Duodenal mucosa (tissue), 2 donors: ENCODE measurements at regions not wholly inside any gene's neighbourhood (a gene's known extent, or its start where the extent isn't known, plus 50 kb on each side); places are given as distances from the start of the nearest gene placed in this dataset.

Source experiments
- H3K27ac ChIP-seq: one replicate; pipeline ENCODE4 v1.7.0; 2013; ENCODE audit warnings: low read depth, low read length
- H3K27me3 ChIP-seq, 2 donors: one replicate each; pipeline ENCODE4 v1.7.0; 2013; ENCODE audit warnings: low read length in 2 of 2, control low read depth in 1 of 2; ENCODE audit not compliant: insufficient read depth in 2 of 2, control insufficient read depth in 1 of 2
- H3K36me3 ChIP-seq, 2 donors: one replicate each; pipeline ENCODE4 v1.7.0; 2013; ENCODE audit warnings: low read length in 2 of 2, control low read depth in 1 of 2; ENCODE audit not compliant: insufficient read depth in 2 of 2, control insufficient read depth in 1 of 2
- H3K4me1 ChIP-seq, 2 donors: one replicate each; pipeline ENCODE4 v1.7.0; 2013; ENCODE audit warnings: low read length in 2 of 2, control low read depth in 1 of 2; ENCODE audit not compliant: insufficient read depth in 2 of 2, control insufficient read depth in 1 of 2
- H3K4me3 ChIP-seq, 2 donors: one replicate each; pipeline ENCODE4 v1.7.0; 2013; ENCODE audit warnings: low read length in 2 of 2, low read depth in 1 of 2
- H3K9ac ChIP-seq, 2 donors: one replicate each; pipeline ENCODE4 v1.7.0; 2013; ENCODE audit warnings: low read length in 2 of 2, low read depth in 1 of 2
- H3K9me3 ChIP-seq, 2 donors: one replicate each; pipeline ENCODE4 v1.7.0; 2013; ENCODE audit warnings: low read length in 2 of 2, control low read depth in 1 of 2; ENCODE audit not compliant: control insufficient read depth in 1 of 2

DNA sequence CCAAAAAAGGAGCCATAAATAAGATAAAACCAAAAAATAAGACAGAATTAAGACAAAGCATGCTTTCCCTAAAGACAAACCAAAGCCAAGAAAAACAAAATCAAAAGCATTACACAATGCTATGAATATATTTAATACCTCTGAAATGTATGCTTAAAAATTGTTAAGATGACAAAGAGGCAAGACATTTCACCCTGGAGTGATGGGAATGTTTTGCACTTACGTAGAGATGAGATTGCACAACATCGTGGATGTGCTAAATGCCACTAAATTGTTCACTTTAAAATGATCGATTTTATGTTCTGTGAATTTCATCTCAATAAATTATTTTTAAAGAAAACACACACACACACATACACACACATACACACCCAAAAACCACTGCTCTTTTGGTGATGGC is 386.6 kb upstream of the KLHL29 start:
- no peaks in the 10 kb centered on the region for H3K36me3 ChIP-seq

DNA sequence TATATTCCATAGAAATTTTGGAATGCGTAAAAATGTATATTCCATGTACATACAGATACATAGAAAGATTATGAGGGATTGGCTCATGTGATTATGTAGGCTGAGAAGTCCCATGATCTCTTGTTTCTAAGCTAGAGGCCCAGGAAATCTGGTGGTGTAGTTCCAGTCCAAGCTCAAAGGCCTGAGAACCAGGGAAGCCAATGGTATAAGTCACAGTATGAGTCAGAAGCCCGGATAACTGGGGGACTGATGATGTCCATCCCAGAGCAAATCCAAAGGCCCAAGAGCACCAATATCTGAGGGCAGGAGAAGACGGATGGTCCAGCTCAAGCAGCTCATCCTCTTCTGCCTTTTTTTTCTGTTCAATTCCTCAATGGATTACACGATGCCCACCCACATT is 385.0 kb upstream of the KLHL29 start:
- Histone ChIP-seq H3K9me3 (no peaks in the 10 kb centered on the region), H3K4me3 (no peak overlapping the region), H3K9ac (no peak overlapping the region), H3K27me3 (no peaks in the 10 kb centered on the region), H3K36me3 (no peaks in the 10 kb centered on the region), H3K4me1 (no peaks in the 10 kb centered on the region), H3K27ac (no peak overlapping the region)

More for the DNA sequence above, 386.6 kb upstream of the KLHL29 start:
- H3K4me3 ChIP-seq, result no peak overlapping the region
- no peaks in the 10 kb centered on the region for H3K9me3 ChIP-seq
- no peaks in the 10 kb centered on the region for H3K4me1 ChIP-seq
- no peaks in the 10 kb centered on the region for H3K27me3 ChIP-seq
- no peak overlapping the region for H3K9ac ChIP-seq
- no peak overlapping the region for H3K27ac ChIP-seq

DNA sequence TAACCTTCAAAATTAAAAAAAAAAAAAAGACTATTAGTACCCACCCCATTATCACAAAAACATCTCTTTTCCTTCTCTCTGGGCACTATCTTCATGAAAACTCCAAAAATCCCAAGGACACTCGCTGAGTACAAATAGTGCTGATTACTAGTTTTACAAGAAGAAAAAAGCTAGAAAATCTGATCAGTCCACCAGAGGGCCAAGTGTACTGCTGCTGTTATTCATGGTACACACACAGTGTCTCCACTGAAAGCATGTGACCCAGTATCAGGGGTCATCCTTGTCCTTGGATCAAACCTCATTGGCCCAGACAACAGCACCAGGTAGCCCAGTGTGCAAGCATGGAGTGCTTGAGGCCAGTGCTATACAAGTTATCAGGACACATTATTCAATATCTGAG is 382.7 kb upstream of the KLHL29 start:
- no peak overlapping the region for H3K4me3 ChIP-seq
- no peak overlapping the region for H3K9ac ChIP-seq
- H3K9me3 ChIP-seq, result no peaks in the 10 kb centered on the region
- no peak overlapping the region for H3K27ac ChIP-seq
- no peaks in the 10 kb centered on the region for H3K27me3 ChIP-seq
- no peaks in the 10 kb centered on the region for H3K36me3 ChIP-seq
- H3K4me1 ChIP-seq, result no peaks in the 10 kb centered on the region

DNA sequence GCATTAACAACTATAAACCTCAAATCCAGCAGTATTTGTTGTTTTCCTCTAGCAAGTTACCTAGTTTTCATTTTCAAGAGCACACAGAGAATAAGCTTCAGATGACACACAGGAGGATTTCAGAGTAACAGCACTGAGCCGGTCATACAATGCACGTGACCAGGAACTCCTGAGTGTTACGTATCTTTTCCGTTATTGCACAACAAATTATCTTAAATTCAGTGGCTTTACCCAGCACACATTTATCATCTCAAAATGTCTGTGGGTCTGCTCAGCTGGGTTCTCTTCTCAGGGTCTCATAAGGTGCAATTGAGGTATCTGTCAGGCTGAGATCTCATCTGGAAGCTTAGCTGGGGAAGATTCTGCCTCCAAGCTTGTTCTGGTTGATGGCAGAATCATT is 379.5 kb upstream of the KLHL29 start:
- no peaks in the 10 kb centered on the region for H3K36me3 ChIP-seq
- H3K9ac ChIP-seq, result no peak overlapping the region
- no peaks in the 10 kb centered on the region for H3K4me1 ChIP-seq
- H3K27me3 ChIP-seq, result no peaks in the 10 kb centered on the region
- no peak overlapping the region for H3K4me3 ChIP-seq
- H3K9me3 ChIP-seq, result no peaks in the 10 kb centered on the region
- no peak overlapping the region for H3K27ac ChIP-seq

DNA sequence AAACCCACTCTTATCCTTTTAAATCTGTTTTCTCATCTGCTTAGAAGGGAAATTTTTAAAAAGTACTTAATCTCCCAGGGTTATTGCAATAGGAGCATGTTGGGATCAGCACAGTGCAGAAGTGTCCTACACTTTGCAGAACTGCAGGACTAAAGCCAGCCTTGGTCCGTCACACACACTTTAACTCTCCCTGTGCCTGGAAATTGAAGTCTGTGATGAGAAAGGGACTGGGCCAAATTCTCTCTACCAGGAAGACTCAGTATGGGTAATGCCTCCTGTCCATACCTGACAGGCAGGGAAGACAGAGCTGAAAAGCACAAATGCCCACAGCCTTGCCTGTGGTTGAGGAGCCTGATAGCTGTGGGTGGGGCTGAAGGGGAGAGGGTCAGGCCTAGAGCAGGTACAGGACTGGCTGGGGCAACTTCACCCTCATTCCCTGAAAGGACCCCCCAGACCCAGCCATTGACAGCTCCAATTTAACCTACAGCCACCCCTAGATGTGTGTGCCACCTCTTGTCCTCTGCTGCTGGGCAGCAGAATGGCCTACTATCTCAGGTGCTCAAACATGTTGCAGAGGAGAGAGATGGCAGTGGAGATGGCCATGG is 377.2 kb upstream of the KLHL29 start:
- no peak overlapping the region for H3K4me3 ChIP-seq
- no peak overlapping the region for H3K27ac ChIP-seq
- no peaks in the 10 kb centered on the region for H3K36me3 ChIP-seq
- H3K4me1 ChIP-seq, result no peaks in the 10 kb centered on the region
- no peaks in the 10 kb centered on the region for H3K27me3 ChIP-seq
- H3K9ac ChIP-seq, result no peak overlapping the region
- H3K9me3 ChIP-seq, result no peaks in the 10 kb centered on the region

DNA sequence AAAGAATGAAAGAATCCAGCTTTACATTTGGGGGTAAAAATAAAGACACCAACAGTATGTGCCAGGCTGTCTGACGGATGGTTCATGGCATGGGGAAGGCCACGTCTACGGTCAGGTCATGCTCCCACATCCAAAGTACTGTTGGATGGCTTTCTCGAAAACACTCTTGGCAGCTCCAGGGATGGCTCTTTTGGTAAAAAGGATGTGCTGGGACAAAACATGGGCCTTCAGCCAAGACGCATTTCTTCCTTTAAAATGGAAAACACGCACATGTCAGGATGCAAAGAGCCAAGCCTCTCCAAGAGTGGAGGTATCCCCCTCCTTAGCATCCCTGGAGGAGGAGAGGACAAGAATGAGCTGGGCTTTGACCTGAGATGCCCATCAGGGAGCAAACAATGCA is 376.5 kb upstream of the KLHL29 start:
- Histone ChIP-seq H3K9me3 (no peaks in the 10 kb centered on the region), H3K27me3 (no peaks in the 10 kb centered on the region), H3K4me1 (no peaks in the 10 kb centered on the region), H3K36me3 (no peaks in the 10 kb centered on the region), H3K4me3 (no peak overlapping the region), H3K9ac (no peak overlapping the region), H3K27ac (no peak overlapping the region)

DNA sequence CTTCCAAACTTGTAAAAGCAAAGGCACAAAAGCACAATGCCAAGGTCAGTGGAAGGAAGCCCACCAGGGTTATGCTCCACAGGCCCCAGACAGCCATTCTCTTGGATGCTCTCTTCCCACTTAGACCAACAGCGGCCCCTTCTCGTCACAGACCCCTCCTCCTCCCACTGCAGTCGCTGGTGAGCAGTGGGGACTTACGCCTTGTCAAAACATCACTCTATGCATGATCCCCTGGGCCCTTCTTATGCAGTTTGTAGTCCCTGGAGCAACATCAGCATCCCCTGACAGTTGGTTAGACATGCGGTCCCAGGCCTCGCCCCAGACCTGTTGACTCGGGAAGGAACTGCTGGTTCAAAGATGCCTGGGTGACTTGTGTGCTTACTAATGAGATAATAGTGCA is 376.0 kb upstream of the KLHL29 start:
- no peaks in the 10 kb centered on the region for H3K36me3 ChIP-seq
- no peaks in the 10 kb centered on the region for H3K9me3 ChIP-seq
- no peaks in the 10 kb centered on the region for H3K4me1 ChIP-seq
- no peaks in the 10 kb centered on the region for H3K27me3 ChIP-seq
- H3K4me3 ChIP-seq, result no peak overlapping the region
- H3K9ac ChIP-seq, result no peak overlapping the region
- H3K27ac ChIP-seq, result no peak overlapping the region

DNA sequence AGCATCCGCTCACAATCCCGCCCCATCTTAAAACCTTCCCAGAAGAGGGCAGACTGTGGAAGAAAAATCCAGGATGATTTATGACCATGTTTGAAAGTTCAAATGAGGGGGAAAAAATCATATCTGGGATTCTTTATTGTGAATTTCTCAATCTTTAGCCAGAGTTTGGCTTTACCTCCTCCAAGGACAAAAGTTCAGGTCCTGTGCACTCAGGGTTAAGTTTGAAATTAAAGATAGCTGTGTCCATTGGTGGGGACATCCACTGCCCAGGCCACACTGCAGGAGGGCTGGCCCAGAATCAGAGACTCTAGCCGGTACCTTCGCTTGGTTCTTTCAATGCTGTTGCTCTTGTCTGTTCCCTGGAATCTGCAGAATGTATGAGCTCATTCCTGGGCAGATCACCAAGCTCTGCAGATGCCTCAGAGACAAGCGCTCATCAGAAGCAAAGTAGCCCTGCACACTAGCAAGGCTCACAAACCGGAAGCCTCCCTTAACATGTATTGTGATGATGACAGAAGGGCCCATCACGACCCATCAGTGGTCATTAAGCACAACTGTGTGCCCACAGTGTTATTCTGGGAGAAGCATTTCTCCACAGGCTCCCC is 375.3 kb upstream of the KLHL29 start:
- Histone ChIP-seq H3K36me3 (no peaks in the 10 kb centered on the region), H3K27ac (no peak overlapping the region), H3K4me1 (no peaks in the 10 kb centered on the region), H3K4me3 (no peak overlapping the region), H3K27me3 (no peaks in the 10 kb centered on the region), H3K9me3 (no peaks in the 10 kb centered on the region), H3K9ac (no peak overlapping the region)

DNA sequence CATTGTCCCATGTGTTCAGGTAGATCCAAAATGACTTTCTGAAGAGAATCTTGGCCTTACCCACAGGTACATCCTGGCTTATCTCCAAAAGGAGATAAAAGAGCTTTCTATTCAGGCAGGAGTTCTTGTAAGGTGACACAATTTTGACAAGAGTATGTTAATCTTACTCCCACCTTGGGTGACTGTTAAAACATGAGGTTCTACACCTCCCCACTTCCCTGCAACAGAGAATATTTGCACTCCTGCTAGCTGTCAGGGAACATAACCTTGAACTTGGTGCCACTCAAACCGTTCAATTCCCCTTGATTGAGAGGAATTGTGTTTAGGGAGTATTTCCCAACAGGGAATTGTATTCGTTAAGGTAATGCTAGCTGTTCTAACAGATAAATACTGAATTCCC is 372.5 kb upstream of the KLHL29 start:
- Histone ChIP-seq H3K27ac (no peak overlapping the region), H3K4me1 (peaks cover 0 to 4% of the 10 kb centered on the region in 2 donors), H3K27me3 (no peaks in the 10 kb centered on the region), H3K4me3 (no peak overlapping the region), H3K36me3 (no peaks in the 10 kb centered on the region), H3K9ac (no peak overlapping the region), H3K9me3 (no peaks in the 10 kb centered on the region)

DNA sequence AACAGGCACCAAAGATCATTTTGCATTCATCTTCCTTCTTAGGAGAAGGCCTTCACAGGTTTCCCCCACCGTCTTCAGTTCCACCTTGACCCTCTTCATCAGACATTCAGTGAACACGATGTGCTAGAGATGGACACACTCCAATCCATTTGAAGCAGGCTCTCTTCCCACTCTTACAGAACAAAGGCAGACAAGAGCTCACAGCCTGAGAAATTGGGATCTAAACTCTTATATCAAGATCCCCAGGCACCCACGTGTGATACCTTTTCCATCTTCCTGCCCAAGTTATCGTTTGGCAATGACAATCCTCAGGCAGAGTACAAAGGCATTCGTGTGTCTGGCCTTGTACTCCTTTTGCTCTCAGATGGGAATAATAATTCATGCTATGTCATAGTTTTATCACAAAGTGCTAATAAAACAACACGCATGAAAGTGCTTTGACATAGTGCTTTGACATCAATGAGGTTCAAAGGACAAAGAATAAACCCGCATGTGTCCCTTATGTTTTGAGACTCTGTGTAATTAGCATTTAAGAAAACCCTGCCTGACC is 369.3 kb upstream of the KLHL29 start:
- H3K27ac ChIP-seq, result no peak overlapping the region
- no peak overlapping the region for H3K9ac ChIP-seq
- no peaks in the 10 kb centered on the region for H3K9me3 ChIP-seq
- peaks cover 0 to 4% of the 10 kb centered on the region in 2 donors for H3K4me1 ChIP-seq
- no peaks in the 10 kb centered on the region for H3K27me3 ChIP-seq
- no peaks in the 10 kb centered on the region for H3K36me3 ChIP-seq
- H3K4me3 ChIP-seq, result no peak overlapping the region
